RKO (cell line): ENCODE measurements at regions not wholly inside any gene's neighbourhood (a gene's known extent, or its start where the extent isn't known, plus 50 kb on each side); places are given as distances from the start of the nearest gene placed in this dataset.
"Not testable (repeated sequence)": the region's sequence is repeated elsewhere in the genome, so short reads cannot be mapped to it uniquely, and the experiment has no call there.

Experiments used
- DNase-seq: peaks from one replicate; pipeline ENCODE4 v3.0.0-alpha.2; 2016; ENCODE audit warnings: low spot score

GRCh38 chr4:174400603-174401302, 117.0 kb downstream of the CEP44 start:
- DNase-seq: not testable (repeated sequence)

GRCh38 chr4:174398728-174399127, 115.0 kb downstream of the CEP44 start:
- no peak for DNase-seq

- DNase-seq: no peak
Observed at GRCh38 chr4:174397366-174398155, 113.8 kb downstream of the CEP44 start.

- DNase-seq: no peak
Observed at GRCh38 chr4:174396599-174397110, 112.9 kb downstream of the CEP44 start.

GRCh38 chr4:174394915-174395314, 111.2 kb downstream of the CEP44 start:
- DNase-seq: peak; percentile 37

GRCh38 chr4:174389439-174389838, 105.7 kb downstream of the CEP44 start:
- DNase-seq: no peak

GRCh38 chr4:174388461-174389145, 104.9 kb downstream of the CEP44 start:
- no peak for DNase-seq

GRCh38 chr4:174387721-174388120, 104.0 kb downstream of the CEP44 start:
- DNase-seq: no peak

GRCh38 chr4:174387143-174387542, 103.4 kb downstream of the CEP44 start:
- no peak for DNase-seq

- DNase-seq: no peak
Observed at GRCh38 chr4:174383783-174384182, 100.1 kb downstream of the CEP44 start.

- not testable (repeated sequence) for DNase-seq
Observed at GRCh38 chr4:174382938-174383605, 99.4 kb downstream of the CEP44 start.
